GM19397 (cell line): ENCODE measurements at regions not wholly inside any gene's neighbourhood (a gene's known extent, or its start where the extent isn't known, plus 50 kb on each side); places are given as distances from the start of the nearest gene placed in this dataset.

Experiments
- ATAC-seq: cut with Tn5 transposase; IDR thresholded peaks from one replicate; pipeline ENCODE4 v1.9.1; 2021; ENCODE audit warnings: mild to moderate bottlenecking, moderate library complexity; ENCODE audit not compliant: unreplicated experiment

DNA sequence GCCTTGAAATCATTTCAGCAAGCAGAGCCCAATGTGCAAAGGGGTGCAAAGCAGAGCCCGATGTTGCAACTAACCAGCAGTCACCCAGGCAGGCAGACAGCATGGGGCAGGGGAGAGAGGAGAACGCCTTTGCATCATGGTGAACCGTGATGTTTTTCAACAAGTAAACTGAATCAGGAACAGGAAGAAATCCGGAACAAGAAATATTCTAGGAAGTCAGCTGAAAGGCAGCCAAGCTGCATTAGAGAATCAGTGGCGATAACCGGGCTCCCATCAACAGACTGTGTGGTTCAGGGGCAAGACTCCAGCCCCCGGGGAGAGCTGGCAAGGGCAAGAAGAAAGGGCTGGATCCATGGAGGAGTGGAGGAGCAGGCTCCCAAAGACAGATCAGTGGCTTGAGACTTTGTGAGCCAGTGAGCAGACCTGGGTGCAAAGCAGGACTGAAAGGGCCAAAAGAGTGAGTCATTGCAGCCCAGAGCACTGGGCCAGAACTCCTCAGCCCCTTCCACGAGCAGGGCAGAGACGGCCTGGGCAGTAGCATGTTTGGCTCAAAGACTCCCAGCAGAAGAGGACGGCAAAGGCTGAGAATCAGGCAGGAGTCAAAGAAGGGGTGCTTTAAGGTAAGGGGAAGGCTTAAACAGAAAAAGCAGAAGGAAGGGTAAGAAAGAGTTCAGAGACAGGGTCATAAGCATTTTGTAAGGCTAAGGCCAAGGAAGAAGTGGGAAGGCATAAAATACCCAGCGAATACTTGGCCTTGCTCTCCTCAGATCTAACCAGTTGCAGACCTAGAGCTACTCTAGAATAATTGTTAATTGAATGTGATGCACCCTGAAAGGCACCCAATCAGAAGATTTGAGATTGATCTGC, 155.0 kb downstream of the SETD4 start:
- ATAC-seq: no peak

DNA sequence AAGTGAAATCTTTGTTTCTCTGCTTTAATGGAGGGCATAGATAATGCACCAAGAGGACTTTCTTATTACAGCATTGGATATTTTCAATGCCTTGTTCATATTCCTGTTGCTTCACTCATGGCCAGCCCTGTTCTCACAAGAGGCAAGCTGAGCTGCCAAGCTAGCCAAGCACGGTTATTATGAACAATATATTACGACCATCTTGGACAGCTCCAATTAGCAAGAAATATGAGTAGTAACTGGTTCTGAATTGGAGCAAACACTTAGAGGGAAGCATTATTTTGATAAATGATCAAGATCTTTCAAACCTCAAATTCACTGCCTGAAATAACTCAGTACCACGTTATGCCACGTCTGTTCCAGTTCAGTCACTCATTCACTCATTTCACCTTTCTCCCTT, 159.8 kb downstream of the SETD4 start:
- ATAC-seq: no peak

GRCh38 chr21:35896060-35896459, 164.3 kb downstream of the SETD4 start:
- no peak for ATAC-seq

DNA sequence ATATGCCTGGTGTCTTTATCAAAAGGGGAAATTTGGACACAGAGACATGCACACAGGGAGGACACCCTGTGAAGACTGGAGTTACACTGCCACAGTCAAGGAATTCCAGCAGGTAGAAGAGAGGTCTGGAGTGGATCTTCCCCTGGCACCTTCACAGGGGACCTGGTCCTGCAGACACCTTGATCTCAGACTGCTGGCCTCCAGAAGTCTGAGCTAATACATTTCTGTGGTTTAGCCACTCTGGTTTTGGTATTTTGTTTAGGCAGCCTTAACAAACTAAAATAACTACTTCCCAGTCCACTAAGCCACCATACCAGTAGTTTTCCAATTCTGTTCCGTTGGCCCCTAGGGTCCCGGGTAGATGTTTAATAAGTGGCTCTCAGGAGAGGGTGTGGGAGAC, 164.7 kb downstream of the SETD4 start:
- ATAC-seq: no peak

GRCh38 chr21:35893156-35893555, 167.2 kb downstream of the SETD4 start:
- no peak for ATAC-seq

DNA sequence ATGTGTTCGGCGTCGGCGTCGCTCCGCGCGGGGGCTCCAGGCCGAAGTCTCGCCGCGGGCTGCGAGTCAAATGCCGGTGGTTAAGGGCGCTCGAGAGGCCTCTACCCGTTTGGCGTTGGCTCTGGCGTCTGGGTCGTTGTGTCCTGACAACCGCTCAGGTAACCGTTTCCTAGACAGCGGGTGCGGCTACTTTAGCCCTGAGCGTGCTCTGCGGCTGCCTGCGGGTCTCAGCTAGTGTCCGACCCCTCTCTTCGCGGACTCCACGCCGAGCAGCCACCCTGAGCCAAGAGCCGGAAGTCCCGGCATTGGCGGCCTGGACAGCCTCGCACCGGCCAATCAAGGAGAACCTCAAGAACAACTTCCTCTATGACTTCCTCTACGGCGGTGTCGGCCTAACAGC, 173.4 kb downstream of the SETD4 start:
- no peak for ATAC-seq

- no peak for ATAC-seq
Observed at GRCh38 chr21:35885942-35886541, 174.3 kb downstream of the SETD4 start.

GRCh38 chr21:35882791-35883240, 177.5 kb downstream of the SETD4 start:
- ATAC-seq: no peak

DNA sequence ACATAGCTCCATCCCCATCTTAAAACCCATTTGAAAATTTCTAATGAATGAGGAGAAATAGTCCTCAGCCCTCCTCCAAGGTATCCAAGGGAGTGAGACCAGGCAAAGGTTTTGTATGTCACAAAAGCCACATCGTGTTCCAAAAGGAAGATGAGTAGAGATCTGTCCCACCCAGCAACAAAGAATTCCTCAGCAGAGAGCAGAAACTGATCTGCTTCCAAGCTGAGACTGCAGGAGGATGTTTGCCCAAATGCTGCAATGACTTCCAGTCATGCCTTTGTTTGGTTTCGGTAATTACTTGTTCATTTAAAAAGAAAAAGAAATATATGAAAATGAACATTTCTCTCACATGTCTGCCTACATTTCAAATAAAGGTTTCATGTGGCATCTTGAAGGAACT, 186.9 kb downstream of the SETD4 start:
- ATAC-seq: no peak

- no peak for ATAC-seq
Observed at GRCh38 chr21:35871906-35872305, 188.4 kb downstream of the SETD4 start.

- ATAC-seq: no peak
Observed at GRCh38 chr21:35868869-35869223, 191.5 kb downstream of the SETD4 start.

DNA sequence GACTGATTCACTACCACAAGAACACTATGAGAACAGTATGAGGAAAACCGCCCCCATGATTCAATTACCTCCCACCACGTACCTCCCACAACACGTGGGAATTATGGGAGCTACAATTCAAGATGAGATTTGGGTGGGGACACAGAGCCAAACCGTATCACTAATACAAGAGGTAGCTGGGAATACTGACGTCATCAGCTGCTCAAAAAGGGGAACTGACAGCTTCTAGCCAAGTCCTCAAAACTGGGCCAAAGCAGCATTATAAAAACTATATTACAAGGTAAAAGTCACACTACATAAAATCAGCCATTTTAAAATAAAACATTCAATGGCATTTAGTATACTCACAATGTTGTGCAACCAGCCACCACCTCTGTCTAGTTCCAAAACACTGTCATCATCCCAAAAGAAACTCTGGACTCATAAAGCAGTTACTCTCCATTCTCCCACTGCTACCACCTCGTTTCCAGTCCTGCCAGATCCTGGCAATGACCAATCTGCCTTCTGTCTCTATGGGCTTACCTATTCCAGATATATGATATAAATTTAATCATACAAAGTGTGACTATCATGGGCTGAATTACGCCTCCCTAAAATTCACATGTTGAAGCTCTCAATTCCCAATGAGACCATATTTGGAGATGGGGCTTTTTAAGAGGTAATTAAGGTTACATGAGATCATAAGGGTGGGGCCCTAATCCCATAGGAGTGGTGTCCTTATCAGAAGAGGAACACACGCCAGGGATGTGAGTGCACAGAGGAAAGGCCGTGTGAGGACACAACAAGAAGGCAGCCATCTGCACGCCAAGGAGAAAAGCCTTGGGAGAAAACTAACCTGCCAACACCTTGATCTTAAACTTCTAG, 192.1 kb downstream of the SETD4 start:
- no peak for ATAC-seq

GRCh38 chr21:35864039-35864438, 196.3 kb downstream of the SETD4 start:
- no peak for ATAC-seq

- ATAC-seq: no peak
Observed at GRCh38 chr21:35862969-35863368, 197.4 kb downstream of the SETD4 start.

- ATAC-seq: no peak
Observed at GRCh38 chr21:35861661-35862060, 198.7 kb downstream of the SETD4 start.

- no peak for ATAC-seq
Observed at GRCh38 chr21:35860189-35860869, 200.0 kb downstream of the SETD4 start.

GRCh38 chr21:35859677-35860076, 200.6 kb downstream of the SETD4 start:
- ATAC-seq: no peak

GRCh38 chr21:35857095-35857494, 203.2 kb downstream of the SETD4 start:
- no peak for ATAC-seq

- ATAC-seq: no peak
Observed at GRCh38 chr21:35855484-35855883, 204.8 kb downstream of the SETD4 start.

GRCh38 chr21:35854281-35854680, 206.0 kb downstream of the SETD4 start:
- ATAC-seq: no peak
